ENCODE measurements at regions not wholly inside any gene's neighbourhood (a gene's known extent, or its start where the extent isn't known, plus 50 kb on each side); places are given as distances from the start of the nearest gene placed in this dataset.

DNA sequence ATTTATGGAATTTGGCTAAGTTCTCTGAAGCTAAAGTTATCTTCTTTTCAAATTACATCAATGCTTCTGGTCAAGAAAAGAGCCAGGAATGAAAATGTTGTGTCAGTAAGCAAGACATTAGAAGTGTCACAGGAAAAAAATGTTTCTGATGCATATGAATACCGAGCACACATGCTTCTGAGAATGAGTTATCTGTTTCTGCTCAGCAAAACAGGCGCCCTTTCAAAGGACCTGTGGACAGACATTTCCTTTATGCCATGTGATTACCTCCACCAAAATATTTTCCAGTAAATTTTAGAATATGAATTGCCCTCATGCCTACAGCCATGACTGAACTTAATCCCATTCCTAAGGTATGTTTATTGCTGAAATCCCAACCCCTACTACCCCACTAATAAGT, 55.4 kb upstream of the RNF180 start:
- H3K27me3 Mint-ChIP-seq (ENCODE audit: insufficient read depth, unreplicated experiment), result no peaks in the 10 kb centered on the region
- no peak overlapping the region for H3K4me3 Mint-ChIP-seq (ENCODE audit: unreplicated experiment)
- H3K4me1 Mint-ChIP-seq (ENCODE audit: low read depth, unreplicated experiment), result no peaks in the 10 kb centered on the region
- no peak for DNase-seq
- peaks cover 8% of the 10 kb centered on the region for H3K9me3 Mint-ChIP-seq (ENCODE audit: unreplicated experiment)
- H3K27ac Mint-ChIP-seq (ENCODE audit: unreplicated experiment), result no peak overlapping the region
- H3K9me3 ChIP-seq, result no peaks in the 10 kb centered on the region
- H3K36me3 ChIP-seq (ENCODE audit: control insufficient read depth, insufficient read depth, low read length), result no peaks in the 10 kb centered on the region
- POLR2A ChIA-PET, result no interaction called here
- no peak overlapping the region for H3K4me3 ChIP-seq (ENCODE audit: low read depth, low read length)
- no peaks in the 10 kb centered on the region for H3K27me3 ChIP-seq (replicated peaks; ENCODE audit: control insufficient read depth, insufficient read depth, low read length)
- CTCF ChIA-PET, result no interaction called here
- H3K36me3 Mint-ChIP-seq (ENCODE audit: insufficient read depth, unreplicated experiment), result no peaks in the 10 kb centered on the region
- BruUV-seq (replicated peaks), result no TSS peak
- intact Hi-C loops (cut with micrococcal nuclease; ENCODE audit: unreplicated experiment), result no loop called here
- no peaks in the 10 kb centered on the region for H3K4me1 ChIP-seq
- TF ChIP-seq, protein P1, sequence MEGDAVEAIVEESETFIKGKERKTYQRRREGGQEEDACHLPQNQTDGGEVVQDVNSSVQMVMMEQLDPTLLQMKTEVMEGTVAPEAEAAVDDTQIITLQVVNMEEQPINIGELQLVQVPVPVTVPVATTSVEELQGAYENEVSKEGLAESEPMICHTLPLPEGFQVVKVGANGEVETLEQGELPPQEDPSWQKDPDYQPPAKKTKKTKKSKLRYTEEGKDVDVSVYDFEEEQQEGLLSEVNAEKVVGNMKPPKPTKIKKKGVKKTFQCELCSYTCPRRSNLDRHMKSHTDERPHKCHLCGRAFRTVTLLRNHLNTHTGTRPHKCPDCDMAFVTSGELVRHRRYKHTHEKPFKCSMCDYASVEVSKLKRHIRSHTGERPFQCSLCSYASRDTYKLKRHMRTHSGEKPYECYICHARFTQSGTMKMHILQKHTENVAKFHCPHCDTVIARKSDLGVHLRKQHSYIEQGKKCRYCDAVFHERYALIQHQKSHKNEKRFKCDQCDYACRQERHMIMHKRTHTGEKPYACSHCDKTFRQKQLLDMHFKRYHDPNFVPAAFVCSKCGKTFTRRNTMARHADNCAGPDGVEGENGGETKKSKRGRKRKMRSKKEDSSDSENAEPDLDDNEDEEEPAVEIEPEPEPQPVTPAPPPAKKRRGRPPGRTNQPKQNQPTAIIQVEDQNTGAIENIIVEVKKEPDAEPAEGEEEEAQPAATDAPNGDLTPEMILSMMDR (IDR thresholded peaks at IDR 0.05; ENCODE audit: insufficient read depth in 1 of 2, low read depth in 1 of 2, low read length in 1 of 2, severe bottlenecking in 1 of 2, unreplicated experiment in 1 of 2), result no peak

DNA sequence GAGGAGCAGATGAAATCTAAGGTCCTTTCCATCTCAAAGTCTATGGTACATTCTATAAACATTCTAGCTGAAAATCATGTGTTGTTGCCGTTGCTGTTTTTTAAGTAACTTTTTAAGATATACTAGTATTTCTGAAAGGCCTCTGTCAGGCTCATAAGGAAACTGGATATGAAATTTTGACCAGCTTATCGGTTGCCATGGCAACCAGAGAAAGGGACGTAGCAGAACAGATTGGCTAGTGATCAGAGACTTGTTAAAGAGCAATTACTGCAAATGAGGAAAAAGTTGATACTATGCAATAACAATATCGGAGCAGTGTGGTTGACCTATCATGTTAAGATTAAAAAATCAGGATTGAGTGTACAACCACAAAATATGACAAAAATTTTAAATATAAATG, 57.0 kb upstream of the RNF180 start:
- no peaks in the 10 kb centered on the region for H3K27me3 ChIP-seq (replicated peaks; ENCODE audit: control insufficient read depth, insufficient read depth, low read length)
- no peaks in the 10 kb centered on the region for H3K36me3 ChIP-seq (ENCODE audit: control insufficient read depth, insufficient read depth, low read length)
- Mint-ChIP-seq H3K9me3 (ENCODE audit: unreplicated experiment) (peaks cover 8% of the 10 kb centered on the region), H3K36me3 (ENCODE audit: insufficient read depth, unreplicated experiment) (no peaks in the 10 kb centered on the region), H3K27ac (ENCODE audit: unreplicated experiment) (no peak overlapping the region), H3K4me1 (ENCODE audit: low read depth, unreplicated experiment) (no peaks in the 10 kb centered on the region), H3K27me3 (ENCODE audit: insufficient read depth, unreplicated experiment) (no peaks in the 10 kb centered on the region), H3K4me3 (ENCODE audit: unreplicated experiment) (no peak overlapping the region)
- BruUV-seq (replicated peaks), result no TSS peak
- no peak overlapping the region for H3K4me3 ChIP-seq (ENCODE audit: low read depth, low read length)
- H3K9me3 ChIP-seq, result no peaks in the 10 kb centered on the region
- H3K4me1 ChIP-seq, result no peaks in the 10 kb centered on the region
- TF ChIP-seq, protein P1 (IDR thresholded peaks at IDR 0.05; ENCODE audit: insufficient read depth in 1 of 2, low read depth in 1 of 2, low read length in 1 of 2, severe bottlenecking in 1 of 2, unreplicated experiment in 1 of 2), result no peak
- ChIA-PET POLR2A (no interaction called here), CTCF (no interaction called here)
- intact Hi-C loops (cut with micrococcal nuclease; ENCODE audit: unreplicated experiment), result no loop called here
- no peak for DNase-seq

GRCh38 chr5:64100203-64100602, 65.4 kb upstream of the RNF180 start:
- POLR2A ChIA-PET, result no interaction called here
- no peaks in the 10 kb centered on the region for H3K36me3 Mint-ChIP-seq (ENCODE audit: insufficient read depth, unreplicated experiment)
- H3K4me3 Mint-ChIP-seq (ENCODE audit: unreplicated experiment), result no peak overlapping the region
- no peaks in the 10 kb centered on the region for H3K4me1 Mint-ChIP-seq (ENCODE audit: low read depth, unreplicated experiment)
- H3K4me1 ChIP-seq, result no peaks in the 10 kb centered on the region
- H3K9me3 ChIP-seq, result no peaks in the 10 kb centered on the region
- BruUV-seq (replicated peaks), result no TSS peak
- H3K27ac Mint-ChIP-seq (ENCODE audit: unreplicated experiment), result no peak overlapping the region
- CTCF ChIA-PET, result interaction anchor here (1.2 kb wide), 1 partner anchor 48 kb away, joined by 4 read pairs; no protein-coding TSS in a partner anchor
- H3K27me3 Mint-ChIP-seq (ENCODE audit: insufficient read depth, unreplicated experiment), result no peaks in the 10 kb centered on the region
- no peaks in the 10 kb centered on the region for H3K9me3 Mint-ChIP-seq (ENCODE audit: unreplicated experiment)
- intact Hi-C loops (cut with micrococcal nuclease; ENCODE audit: unreplicated experiment), result no loop called here
- no peak for DNase-seq
- H3K27me3 ChIP-seq (replicated peaks; ENCODE audit: control insufficient read depth, insufficient read depth, low read length), result no peaks in the 10 kb centered on the region
- no peaks in the 10 kb centered on the region for H3K36me3 ChIP-seq (ENCODE audit: control insufficient read depth, insufficient read depth, low read length)
- TF ChIP-seq, protein P1 (IDR thresholded peaks at IDR 0.05; ENCODE audit: insufficient read depth in 1 of 2, low read depth in 1 of 2, low read length in 1 of 2, severe bottlenecking in 1 of 2, unreplicated experiment in 1 of 2), result no peak
- H3K4me3 ChIP-seq (ENCODE audit: low read depth, low read length), result no peak overlapping the region

All from Caco-2 (cell line).